HG03378 (cell line): ENCODE measurements at regions not wholly inside any gene's neighbourhood (a gene's known extent, or its start where the extent isn't known, plus 50 kb on each side); places are given as distances from the start of the nearest gene placed in this dataset.

Source experiments
- ATAC-seq: cut with Tn5 transposase; IDR thresholded peaks from one replicate; pipeline ENCODE4 v1.9.1; 2021; ENCODE audit warnings: mild to moderate bottlenecking, moderate library complexity; ENCODE audit not compliant: unreplicated experiment

GRCh38 chr9:115250621-115251032 is 132.7 kb upstream of the TNC start:
- no peak for ATAC-seq

- no peak for ATAC-seq
Observed at GRCh38 chr9:115254287-115255180, 136.6 kb upstream of the TNC start.

- ATAC-seq, result no peak
Observed at GRCh38 chr9:115261656-115262081, 143.7 kb upstream of the TNC start.

DNA sequence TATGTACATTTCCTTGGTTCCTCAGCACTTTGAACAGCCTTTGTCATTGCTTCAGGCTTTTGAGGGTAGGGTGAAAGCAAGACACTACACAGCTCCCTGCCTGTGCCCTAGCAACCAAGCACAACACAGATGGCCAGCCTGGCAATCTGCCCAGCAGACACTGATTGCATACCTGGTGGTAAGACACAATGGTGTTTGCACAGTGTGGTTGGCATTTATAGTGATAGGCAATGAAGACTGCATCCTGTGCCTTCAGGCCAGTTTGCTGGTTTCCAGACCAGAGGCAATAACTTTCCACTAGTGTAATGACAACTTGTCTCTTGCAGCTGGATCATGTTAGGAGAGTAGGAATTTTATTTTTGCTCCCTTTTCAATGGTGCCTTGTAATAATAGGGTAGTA is 144.5 kb upstream of the TNC start:
- ATAC-seq, result no peak

- ATAC-seq, result no peak
Observed at GRCh38 chr9:115262952-115263351, 145.0 kb upstream of the TNC start.

- no peak for ATAC-seq
Observed at GRCh38 chr9:115263371-115264075, 145.6 kb upstream of the TNC start.

GRCh38 chr9:115264313-115264712 is 146.4 kb upstream of the TNC start:
- ATAC-seq, result no peak

GRCh38 chr9:115267790-115268189 is 149.8 kb upstream of the TNC start:
- no peak for ATAC-seq

DNA sequence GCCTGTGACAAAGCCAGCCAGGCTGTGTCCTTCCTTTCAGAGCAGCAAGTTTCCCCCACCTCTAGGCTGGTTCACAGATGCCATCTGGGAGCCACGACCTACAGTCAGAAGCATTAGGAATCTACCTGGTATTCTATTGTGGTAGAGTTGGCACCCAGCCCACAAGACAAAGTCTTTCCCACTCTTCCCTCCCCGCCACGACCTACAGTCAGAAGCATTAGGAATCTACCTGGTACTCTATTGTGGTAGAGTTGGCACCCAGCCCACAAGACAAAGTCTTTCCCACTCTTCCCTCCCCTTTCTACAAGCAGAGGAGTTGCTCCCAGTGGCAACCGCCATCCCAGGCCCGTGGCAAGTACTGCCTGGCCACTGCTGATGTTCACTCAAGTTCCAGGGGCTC is 157.8 kb upstream of the TNC start:
- no peak for ATAC-seq

GRCh38 chr9:115276621-115277020 is 158.7 kb upstream of the TNC start:
- no peak for ATAC-seq

- no peak for ATAC-seq
Observed at GRCh38 chr9:115277301-115277700, 159.3 kb upstream of the TNC start.

GRCh38 chr9:115278326-115279035 is 160.5 kb upstream of the TNC start:
- no peak for ATAC-seq

GRCh38 chr9:115283395-115283794 is 165.4 kb upstream of the TNC start:
- no peak for ATAC-seq

GRCh38 chr9:115285836-115286235 is 167.9 kb upstream of the TNC start:
- no peak for ATAC-seq

GRCh38 chr9:115286411-115286810 is 168.5 kb upstream of the TNC start:
- no peak for ATAC-seq

- ATAC-seq, result no peak
Observed at GRCh38 chr9:115289757-115290208, 171.8 kb upstream of the TNC start.

GRCh38 chr9:115291841-115292240 is 173.9 kb upstream of the TNC start:
- ATAC-seq, result no peak

GRCh38 chr9:115292584-115293279 is 174.8 kb upstream of the TNC start:
- ATAC-seq, result no peak

DNA sequence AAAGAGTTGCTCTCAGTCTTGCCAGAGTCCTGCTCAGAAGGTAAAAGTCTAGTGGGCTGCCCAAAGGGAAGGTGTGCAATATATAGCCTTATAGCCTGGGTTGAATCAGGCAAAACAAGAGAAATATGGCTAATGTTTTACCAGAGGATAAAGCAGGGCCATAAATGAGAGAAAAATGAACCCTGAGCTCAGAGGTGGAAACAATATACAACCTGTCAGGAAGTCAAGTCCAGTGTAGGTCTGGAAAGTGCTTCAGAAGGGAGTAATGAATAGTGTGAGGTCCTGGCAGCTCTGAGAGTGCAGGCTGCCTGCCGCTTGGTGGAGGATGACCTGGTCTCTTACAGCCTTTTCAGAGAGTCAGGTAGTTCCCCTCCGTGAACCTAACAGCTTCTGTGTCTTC is 177.8 kb upstream of the TNC start:
- no peak for ATAC-seq

DNA sequence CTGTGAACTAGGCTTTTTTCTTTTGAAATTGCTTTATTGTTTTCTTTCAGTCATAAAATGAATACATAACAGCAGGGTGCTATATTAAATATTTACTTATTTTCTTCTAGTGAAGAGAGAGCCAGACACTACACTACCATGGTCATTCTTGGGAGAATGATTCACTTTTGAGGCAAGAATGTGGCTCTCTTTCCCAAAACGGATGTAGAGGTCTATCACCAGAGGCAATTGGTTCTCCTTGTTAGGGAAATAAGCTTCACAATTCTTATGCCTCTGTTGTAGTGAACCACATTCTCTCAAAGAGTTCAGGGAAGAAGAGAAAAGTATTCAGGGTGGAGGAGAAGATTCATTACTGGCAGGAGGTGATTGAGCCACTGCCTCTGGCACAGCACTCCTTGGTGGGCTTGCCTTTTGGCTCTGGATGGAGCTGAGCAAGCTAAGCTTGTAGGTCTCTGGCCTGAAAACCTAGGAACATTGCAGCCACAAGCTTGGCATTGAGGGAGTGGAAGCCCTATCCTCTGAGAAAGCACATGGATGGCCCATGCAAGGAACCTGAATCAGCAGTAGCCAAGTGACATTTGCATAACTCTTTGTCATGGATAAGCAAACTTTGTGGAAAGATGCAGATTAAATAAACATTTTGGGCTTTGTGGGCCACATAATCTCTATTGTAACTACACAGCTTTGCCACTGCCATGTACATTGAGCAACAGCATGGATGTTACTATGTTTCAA is 179.0 kb upstream of the TNC start:
- no peak for ATAC-seq
